Suppressor macrophage treated with lipopolysaccharide for 4 hours (primary cell): ENCODE measurements at regions not wholly inside any gene's neighbourhood (a gene's known extent, or its start where the extent isn't known, plus 50 kb on each side); places are given as distances from the start of the nearest gene placed in this dataset.

Experiments used
- DNase-seq: peaks from one replicate; pipeline ENCODE4 v3.0.0-alpha.2; 2020

GRCh38 chr7:155984609-155985405, 172.5 kb upstream of the SHH start:
- no peak for DNase-seq

GRCh38 chr7:155984028-155984580, 171.8 kb upstream of the SHH start:
- DNase-seq = no peak

GRCh38 chr7:155983176-155983815, 171.0 kb upstream of the SHH start:
- no peak for DNase-seq

GRCh38 chr7:155981703-155982102, 169.4 kb upstream of the SHH start:
- no peak for DNase-seq

GRCh38 chr7:155980841-155981240, 168.6 kb upstream of the SHH start:
- DNase-seq = no peak

- DNase-seq = no peak
Observed at GRCh38 chr7:155979994-155980393, 167.7 kb upstream of the SHH start.

GRCh38 chr7:155979566-155979965, 167.3 kb upstream of the SHH start:
- no peak for DNase-seq

GRCh38 chr7:155975490-155975889, 163.2 kb upstream of the SHH start:
- DNase-seq = no peak

- DNase-seq = no peak
Observed at GRCh38 chr7:155974186-155974897, 162.1 kb upstream of the SHH start.

- DNase-seq = no peak
Observed at GRCh38 chr7:155973451-155973997, 161.3 kb upstream of the SHH start.

GRCh38 chr7:155972651-155973390, 160.6 kb upstream of the SHH start:
- DNase-seq = no peak

- DNase-seq = no peak
Observed at GRCh38 chr7:155972247-155972646, 160.0 kb upstream of the SHH start.

- no peak for DNase-seq
Observed at GRCh38 chr7:155971180-155971770, 159.0 kb upstream of the SHH start.

GRCh38 chr7:155969192-155969929, 157.1 kb upstream of the SHH start:
- DNase-seq = no peak

- DNase-seq = no peak
Observed at GRCh38 chr7:155965010-155965409, 152.7 kb upstream of the SHH start.

- no peak for DNase-seq
Observed at GRCh38 chr7:155964543-155964942, 152.3 kb upstream of the SHH start.

GRCh38 chr7:155963771-155964195, 151.5 kb upstream of the SHH start:
- DNase-seq = no peak

GRCh38 chr7:155963356-155963755, 151.1 kb upstream of the SHH start:
- DNase-seq = no peak

- no peak for DNase-seq
Observed at GRCh38 chr7:155962968-155963300, 150.7 kb upstream of the SHH start.

GRCh38 chr7:155962191-155962967, 150.1 kb upstream of the SHH start:
- DNase-seq = peak; percentile 28
